ENCODE measurements at regions not wholly inside any gene's neighbourhood (a gene's known extent, or its start where the extent isn't known, plus 50 kb on each side); places are given as distances from the start of the nearest gene placed in this dataset.
"Not testable (repeated sequence)": the region's sequence is repeated elsewhere in the genome, so short reads cannot be mapped to it uniquely, and the experiment has no call there.

DNA sequence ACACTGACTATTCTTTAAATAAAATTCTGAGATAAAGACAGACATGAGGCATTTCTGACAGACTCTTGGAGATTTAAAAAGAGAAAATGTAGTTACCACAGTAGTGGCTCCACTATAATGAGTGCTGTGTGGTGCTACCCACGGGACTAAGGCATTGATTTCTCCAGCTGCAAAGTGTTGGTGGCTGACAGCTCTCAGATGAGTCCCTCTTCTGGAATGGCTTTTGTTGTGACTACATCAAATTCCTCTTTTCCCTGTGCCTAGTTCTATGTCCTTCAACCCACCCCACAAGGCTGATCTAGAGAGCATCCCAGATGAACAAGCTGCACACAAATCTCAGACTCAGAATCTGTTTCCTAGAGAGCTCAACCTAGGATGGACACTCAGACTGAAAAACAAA is 884.8 kb upstream of the ZEB2 start:
- no peak for DNase-seq (ENCODE audit: low read depth)

- DNase-seq (ENCODE audit: low read depth), result no peak
Measured at GRCh38 chr2:145402706-145403277, 882.9 kb upstream of the ZEB2 start.

GRCh38 chr2:145399131-145399530 is 879.2 kb upstream of the ZEB2 start:
- DNase-seq (ENCODE audit: low read depth), result no peak

DNA sequence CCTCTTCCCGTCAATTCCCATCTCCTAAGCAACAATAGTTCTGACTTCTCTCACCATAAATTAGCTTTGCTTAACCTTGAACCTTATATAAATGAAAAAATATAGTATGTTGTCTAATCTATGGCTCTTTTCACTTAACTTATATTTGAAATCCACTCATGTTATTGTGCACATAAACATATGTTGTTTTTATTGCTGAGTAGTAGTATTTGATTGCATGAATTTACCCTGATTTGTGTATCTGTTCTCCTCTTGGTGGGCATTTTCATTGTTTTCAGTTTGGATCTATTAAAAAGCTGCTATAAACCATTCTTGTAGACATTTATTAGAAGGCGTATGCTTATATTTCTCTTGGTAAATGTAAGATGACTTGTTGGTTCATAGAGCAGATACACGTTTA is 874.3 kb upstream of the ZEB2 start:
- DNase-seq (ENCODE audit: low read depth), result no peak

DNA sequence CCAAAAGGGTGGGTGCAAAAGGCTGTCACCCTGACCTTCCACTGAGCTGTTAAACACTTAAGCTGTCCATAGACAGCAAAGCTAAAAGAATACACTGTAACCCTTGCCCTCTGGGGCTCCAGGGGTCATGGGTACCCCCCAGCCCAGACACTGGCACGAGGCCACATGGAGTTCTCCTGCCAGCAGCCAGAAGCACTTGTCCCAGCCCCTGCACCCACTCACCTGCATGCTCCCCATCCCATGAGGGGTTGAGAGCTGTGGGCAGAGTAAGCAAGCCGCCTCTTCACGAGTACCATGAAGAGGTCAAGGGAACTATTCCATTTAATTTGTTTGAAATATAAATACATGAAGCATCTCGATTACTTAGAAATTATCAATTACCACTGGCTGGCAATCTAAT is 867.1 kb upstream of the ZEB2 start:
- DNase-seq (ENCODE audit: low read depth), result no peak

- no peak for DNase-seq (ENCODE audit: low read depth)
Measured at GRCh38 chr2:145383961-145384360, 864.0 kb upstream of the ZEB2 start.

DNA sequence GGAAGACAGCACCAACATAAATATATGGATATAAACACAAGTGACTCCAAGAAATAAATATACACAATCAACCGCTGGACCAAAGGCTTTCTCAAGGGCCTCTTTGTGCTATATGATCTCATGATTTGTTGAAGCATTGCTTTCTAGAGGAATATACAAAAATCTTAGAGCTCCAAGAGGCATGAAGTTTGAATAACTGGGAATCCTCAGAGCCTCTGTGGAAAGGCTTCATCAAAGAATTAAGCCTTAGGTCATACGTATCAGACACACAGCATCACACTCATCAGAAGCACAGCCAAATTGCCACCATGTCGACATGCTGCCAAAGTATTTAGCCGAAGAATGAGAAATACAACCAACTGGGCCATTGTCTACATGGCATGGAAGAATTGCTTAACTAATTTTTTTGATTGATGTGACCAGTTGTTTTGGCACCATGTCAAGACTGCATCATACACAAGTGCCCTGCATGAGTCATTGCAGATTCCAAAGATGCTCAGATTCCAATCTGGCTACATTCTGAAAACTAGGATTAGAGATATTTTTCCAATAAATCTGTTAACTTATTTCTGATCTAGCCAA is 860.6 kb upstream of the ZEB2 start:
- peak; percentile 84 for DNase-seq (ENCODE audit: low read depth)

GRCh38 chr2:145379934-145380333 is 860.0 kb upstream of the ZEB2 start:
- DNase-seq (ENCODE audit: low read depth), result no peak

GRCh38 chr2:145374165-145374564 is 854.2 kb upstream of the ZEB2 start:
- DNase-seq (ENCODE audit: low read depth), result no peak

GRCh38 chr2:145367334-145367733 is 847.4 kb upstream of the ZEB2 start:
- DNase-seq (ENCODE audit: low read depth), result not testable (repeated sequence)

DNA sequence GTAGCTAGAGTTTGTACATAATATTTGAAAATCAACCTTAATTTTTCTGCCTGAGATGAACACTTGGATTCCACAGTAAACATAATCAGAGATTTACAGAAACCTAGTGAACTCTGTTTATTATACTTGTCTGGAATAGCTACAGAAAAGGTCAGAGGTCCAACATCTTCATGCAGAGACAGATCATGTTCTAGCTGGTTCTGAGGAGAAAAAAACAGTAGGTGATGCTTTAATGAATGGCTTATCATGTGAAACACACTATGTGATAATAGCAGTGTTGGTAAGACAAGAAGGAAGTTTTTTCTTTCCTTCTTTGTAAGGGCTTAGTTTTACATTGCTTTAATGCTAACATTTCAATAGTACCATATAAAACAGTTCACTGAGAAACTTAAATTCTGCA is 846.4 kb upstream of the ZEB2 start:
- no peak for DNase-seq (ENCODE audit: low read depth)

DNA sequence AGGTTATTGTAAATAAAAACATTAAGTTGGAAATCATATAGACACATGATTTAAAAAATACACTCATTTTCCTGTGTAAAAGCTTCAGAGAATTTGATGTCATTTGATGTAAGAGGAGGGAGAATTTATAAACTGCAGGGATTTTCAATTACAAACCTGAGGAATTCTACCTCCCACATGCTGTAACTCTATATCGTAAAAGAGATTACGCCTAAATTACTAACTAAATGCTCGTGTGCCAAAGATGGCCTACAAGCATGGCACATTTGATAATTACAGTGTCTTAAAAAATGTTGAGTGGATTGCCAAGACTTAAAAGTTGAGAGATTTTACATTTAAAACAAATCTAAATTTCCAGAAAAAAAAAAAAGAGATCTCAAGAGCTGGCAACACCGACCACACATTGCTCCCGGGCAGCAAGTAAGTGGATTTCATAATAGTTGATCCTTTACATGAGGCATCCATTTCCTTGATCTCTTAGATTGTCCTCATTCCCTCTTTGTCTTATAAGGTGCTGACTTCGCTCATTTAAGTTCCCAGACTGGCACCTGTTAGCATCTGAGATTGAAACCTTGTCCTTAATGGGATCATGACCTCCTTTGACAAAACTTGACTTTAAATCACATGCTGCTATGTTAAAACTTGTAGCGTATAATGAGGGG is 840.3 kb upstream of the ZEB2 start:
- no peak for DNase-seq (ENCODE audit: low read depth)

DNA sequence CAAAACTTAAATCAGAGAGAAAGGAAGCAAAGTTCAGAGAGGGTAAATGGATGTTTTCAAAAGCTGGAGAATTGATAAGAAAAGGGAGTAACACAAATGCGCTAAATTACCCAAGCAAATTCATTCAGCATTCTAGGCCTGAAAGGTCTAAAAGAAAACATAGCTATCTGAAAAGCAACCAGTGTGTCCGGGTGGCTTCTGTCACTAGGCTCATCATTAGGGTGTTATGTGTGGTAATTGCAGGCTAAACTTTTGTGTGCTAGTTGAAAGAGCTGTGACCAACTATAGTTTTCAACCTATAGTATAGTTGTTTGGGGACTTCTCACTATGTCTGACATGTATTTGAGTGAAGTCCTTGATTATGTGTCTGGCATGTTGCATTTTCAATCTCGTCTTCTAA is 839.6 kb upstream of the ZEB2 start:
- DNase-seq (ENCODE audit: low read depth), result no peak

DNA sequence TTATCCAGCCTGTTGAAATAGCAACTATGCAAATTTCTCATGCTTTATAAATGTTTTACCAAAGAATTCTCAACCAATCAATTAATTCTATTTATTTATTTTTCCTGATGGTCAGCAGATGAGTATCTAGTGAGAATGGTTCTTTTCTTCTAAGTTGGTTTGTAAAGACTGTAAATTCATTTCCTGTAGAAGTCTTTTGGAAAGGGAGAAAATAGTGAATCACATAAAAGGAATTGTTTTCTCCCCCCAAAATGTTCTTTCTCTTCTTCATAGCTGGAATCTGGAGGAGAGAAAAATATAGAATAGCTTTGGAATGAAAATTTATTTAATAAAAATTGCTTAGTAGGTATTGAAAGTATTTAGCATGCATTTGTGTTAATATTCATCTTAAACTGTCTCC is 836.1 kb upstream of the ZEB2 start:
- no peak for DNase-seq (ENCODE audit: low read depth)

DNA sequence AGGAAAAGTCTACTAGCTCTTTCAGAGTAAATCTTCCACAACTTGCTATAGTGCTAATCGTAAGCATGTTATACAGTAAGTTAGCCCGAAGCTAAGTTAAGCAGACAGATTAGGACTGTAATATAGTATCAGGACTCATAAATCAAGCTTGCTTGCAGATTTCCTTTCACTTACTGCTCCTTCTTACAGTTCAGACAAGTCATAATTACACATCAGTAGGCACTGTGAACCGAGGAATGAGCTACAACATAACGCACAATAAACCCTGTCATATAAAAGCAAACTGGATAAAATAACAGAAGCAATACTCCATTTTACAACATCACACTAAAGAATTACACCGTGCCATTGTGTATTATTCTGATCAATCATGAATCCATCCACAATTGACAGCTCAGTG is 832.6 kb upstream of the ZEB2 start:
- no peak for DNase-seq (ENCODE audit: low read depth)

DNA sequence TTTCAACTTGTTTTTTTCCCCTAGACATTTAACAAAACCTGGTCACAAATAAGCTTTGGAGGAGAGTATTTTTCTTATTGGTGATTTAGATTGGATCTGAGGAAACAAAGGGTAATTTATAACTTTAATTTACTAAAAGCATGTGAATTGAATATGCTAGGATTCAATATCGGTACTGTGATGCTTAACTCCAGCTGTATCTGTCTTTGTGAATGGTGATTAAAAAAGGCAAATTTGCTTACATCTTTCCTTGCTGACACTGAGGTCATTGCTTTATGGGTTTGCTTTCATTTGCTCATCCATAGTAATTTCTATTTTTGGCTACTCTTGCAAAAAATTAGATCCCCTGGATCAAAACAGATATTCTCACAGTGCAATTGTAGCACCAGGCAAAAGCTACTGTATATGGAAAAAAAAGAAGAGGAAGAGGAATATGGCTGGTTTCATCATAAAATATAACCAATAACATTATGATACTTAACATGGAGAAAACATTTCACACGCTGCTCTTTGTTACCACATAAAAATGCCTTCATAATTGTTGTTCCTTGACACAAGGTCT is 832.0 kb upstream of the ZEB2 start:
- DNase-seq (ENCODE audit: low read depth), result no peak

DNA sequence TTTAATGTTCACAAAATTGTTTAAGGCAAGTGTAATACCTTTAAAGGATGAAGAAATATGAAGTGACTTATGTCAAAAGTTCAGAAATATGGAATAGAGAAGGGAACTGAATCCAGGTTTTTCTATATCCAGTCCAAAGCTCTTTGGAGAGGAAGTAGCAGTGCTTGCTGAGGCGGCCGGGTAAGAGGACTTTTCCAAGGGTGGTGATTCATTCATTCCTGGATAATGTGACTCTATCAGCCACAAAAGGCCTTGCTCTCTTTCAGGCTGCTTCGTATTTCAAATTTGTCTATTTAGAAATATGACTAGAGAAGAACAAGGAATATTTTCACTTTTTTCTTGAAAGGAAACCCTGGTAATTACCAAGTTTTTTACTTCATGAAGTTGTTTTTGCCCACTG is 830.1 kb upstream of the ZEB2 start:
- peak; percentile 28 for DNase-seq (ENCODE audit: low read depth)

- no peak for DNase-seq (ENCODE audit: low read depth)
Measured at GRCh38 chr2:145344076-145344724, 824.3 kb upstream of the ZEB2 start.

GRCh38 chr2:145343287-145343686 is 823.4 kb upstream of the ZEB2 start:
- no peak for DNase-seq (ENCODE audit: low read depth)

- no peak for DNase-seq (ENCODE audit: low read depth)
Measured at GRCh38 chr2:145341536-145341935, 821.6 kb upstream of the ZEB2 start.

- DNase-seq (ENCODE audit: low read depth), result no peak
Measured at GRCh38 chr2:145339646-145340045, 819.7 kb upstream of the ZEB2 start.

DNA sequence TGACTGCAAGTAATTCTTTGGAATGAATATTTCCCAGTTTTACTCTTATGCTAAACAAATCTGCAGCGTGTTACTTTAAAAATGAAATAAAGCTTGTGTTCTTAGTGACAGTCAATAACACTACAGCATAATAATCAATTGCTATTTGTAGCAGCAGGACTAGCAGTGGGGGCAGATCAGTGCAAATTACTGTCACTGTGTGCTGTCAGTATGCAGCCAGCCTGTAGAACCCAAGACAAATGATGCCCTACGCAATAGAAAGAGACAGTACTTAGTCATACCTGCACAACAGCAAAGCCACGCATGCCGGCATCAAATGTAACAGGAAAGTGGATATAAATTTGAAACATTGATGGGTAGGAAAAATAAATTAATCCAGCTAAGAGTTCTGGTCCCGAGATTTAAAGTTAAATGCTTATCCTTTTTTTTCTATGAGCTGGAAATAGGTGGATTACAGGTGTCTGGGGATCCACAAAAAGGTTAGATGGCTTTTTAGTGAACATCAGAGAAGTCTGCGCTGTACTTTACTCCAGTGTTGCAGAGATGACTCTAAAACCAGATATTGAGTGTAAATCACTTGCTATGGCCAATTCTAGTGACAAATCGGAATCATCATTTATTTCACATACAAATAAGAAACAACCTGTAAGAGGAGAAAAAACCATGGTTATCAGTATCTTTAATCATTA is 812.4 kb upstream of the ZEB2 start:
- no peak for DNase-seq (ENCODE audit: low read depth)

DNA sequence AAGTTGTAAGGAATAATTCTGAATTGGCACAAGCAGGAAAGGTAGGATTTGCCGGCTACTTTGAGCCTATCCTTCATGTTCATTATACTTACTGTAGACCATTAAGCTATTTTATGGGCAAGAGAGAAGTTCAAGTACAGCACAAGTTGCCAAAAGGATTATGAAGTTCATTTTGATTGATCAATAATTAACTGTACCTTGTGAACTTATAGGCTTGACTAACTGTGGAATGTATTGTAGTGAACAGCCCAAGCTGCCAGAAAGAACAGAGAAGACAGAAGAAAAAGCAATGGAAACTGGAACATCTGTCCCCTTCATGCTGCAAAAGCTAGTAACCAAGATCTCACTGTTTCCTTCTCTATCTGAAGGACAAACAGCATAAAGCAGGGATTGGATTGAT is 810.1 kb upstream of the ZEB2 start:
- no peak for DNase-seq (ENCODE audit: low read depth)
